Mesodermal cell (in vitro differentiated cells): ENCODE measurements at regions not wholly inside any gene's neighbourhood (a gene's known extent, or its start where the extent isn't known, plus 50 kb on each side); places are given as distances from the start of the nearest gene placed in this dataset.

ENCODE experiments used
- H3K27ac ChIP-seq: 2 replicates; pipeline ENCODE4 v1.7.0; 2013; ENCODE audit warnings: mild to moderate bottlenecking, low read depth, low read length, moderate library complexity; ENCODE audit not compliant: severe bottlenecking
- H3K36me3 ChIP-seq: 2 replicates; pipeline ENCODE4 v1.7.1; 2013; ENCODE audit warnings: mild to moderate bottlenecking, low read length, moderate library complexity; ENCODE audit not compliant: control insufficient read depth, insufficient read depth
- H3K4me1 ChIP-seq: one replicate; pipeline ENCODE4 v1.7.1; 2013; ENCODE audit warnings: mild to moderate bottlenecking, low read length; ENCODE audit not compliant: insufficient read depth, control insufficient read depth, poor library complexity, severe bottlenecking
- H3K4me3 ChIP-seq: 2 replicates; pipeline ENCODE4 v1.7.0; 2013; ENCODE audit warnings: low read length, control low read depth, mild to moderate bottlenecking; ENCODE audit not compliant: insufficient read depth, poor library complexity, severe bottlenecking; ENCODE audit errors: extremely low read depth
- H3K9me3 ChIP-seq: 2 replicates; pipeline ENCODE4 v1.7.1; 2013; ENCODE audit warnings: mild to moderate bottlenecking, low read length, moderate library complexity; ENCODE audit not compliant: control insufficient read depth
- WGBS, 2 experiments: methylation state at CpG; one replicate each; pipeline ENCODE4 v1.1.5; 2013; ENCODE audit warnings: missing lambda C conversion rate in 2 of 2; ENCODE audit not compliant: insufficient coverage in 2 of 2; 5-methylcytosine and 5-hydroxymethylcytosine counted together

- Histone ChIP-seq H3K27ac (no peak overlapping the region), H3K4me1 (no peaks in the 10 kb centered on the region), H3K9me3 (no peaks in the 10 kb centered on the region), H3K4me3 (no peak overlapping the region), H3K36me3 (no peaks in the 10 kb centered on the region)
- WGBS, 2 experiments: 76% methylated on average over 2 of the region's 3 CpGs; no CpG with 5 or more reads in 1 of the 2 experiments
These were observed 417.4 kb downstream of the CETN3 start for GRCh38 chr5:89992201-89992600.

- 77 to 100% methylated on average over 2 of the region's 2 CpGs for WGBS, 2 experiments
These were observed 418.0 kb downstream of the CETN3 start for GRCh38 chr5:89991592-89991991.

GRCh38 chr5:89989776-89990175 is 419.8 kb downstream of the CETN3 start:
- peak overlapping the region; percentile 25 for H3K27ac ChIP-seq
- no peaks in the 10 kb centered on the region for H3K4me1 ChIP-seq

More at GRCh38 chr5:89991592-89991991, 418.0 kb downstream of the CETN3 start:
- H3K4me3 ChIP-seq: no peak overlapping the region
- H3K36me3 ChIP-seq: no peaks in the 10 kb centered on the region
- no peaks in the 10 kb centered on the region for H3K9me3 ChIP-seq
- H3K4me1 ChIP-seq: no peaks in the 10 kb centered on the region
- H3K27ac ChIP-seq: no peak overlapping the region

GRCh38 chr5:89988998-89989655 is 420.4 kb downstream of the CETN3 start:
- H3K27ac ChIP-seq: peak overlapping the region; percentile 44
- H3K4me3 ChIP-seq: no peak overlapping the region
- 83 to 86% methylated on average over 1 to 3 of the region's 5 CpGs for WGBS, 2 experiments
- no peaks in the 10 kb centered on the region for H3K36me3 ChIP-seq
- no peaks in the 10 kb centered on the region for H3K9me3 ChIP-seq
- H3K4me1 ChIP-seq: no peaks in the 10 kb centered on the region

More at GRCh38 chr5:89989776-89990175, 419.8 kb downstream of the CETN3 start:
- Histone ChIP-seq H3K4me3 (no peak overlapping the region), H3K36me3 (no peaks in the 10 kb centered on the region), H3K9me3 (no peaks in the 10 kb centered on the region)

- H3K4me3 ChIP-seq: no peak overlapping the region
- peak overlapping the region; percentile 44 for H3K27ac ChIP-seq
- WGBS, 2 experiments: 80 to 100% methylated on average over 2 of the region's 5 CpGs
- no peaks in the 10 kb centered on the region for H3K9me3 ChIP-seq
- no peaks in the 10 kb centered on the region for H3K4me1 ChIP-seq
- H3K36me3 ChIP-seq: no peaks in the 10 kb centered on the region
These were observed 421.3 kb downstream of the CETN3 start for GRCh38 chr5:89988129-89988810.

- Histone ChIP-seq H3K36me3 (no peaks in the 10 kb centered on the region), H3K27ac (no peak overlapping the region), H3K4me3 (no peak overlapping the region), H3K4me1 (no peaks in the 10 kb centered on the region), H3K9me3 (no peaks in the 10 kb centered on the region)
- WGBS, 2 experiments: 83 to 90% methylated on average over 3 to 5 of the region's 5 CpGs
These were observed 426.3 kb downstream of the CETN3 start for GRCh38 chr5:89983216-89983615.

GRCh38 chr5:89981878-89982773 is 427.4 kb downstream of the CETN3 start:
- Histone ChIP-seq H3K36me3 (no peaks in the 10 kb centered on the region), H3K4me3 (no peak overlapping the region), H3K4me1 (no peaks in the 10 kb centered on the region), H3K27ac (no peak overlapping the region), H3K9me3 (no peaks in the 10 kb centered on the region)
- WGBS, 2 experiments: 85 to 94% methylated on average over 2 of the region's 6 CpGs

GRCh38 chr5:89981021-89981420 is 428.5 kb downstream of the CETN3 start:
- Histone ChIP-seq H3K4me3 (no peak overlapping the region), H3K4me1 (no peaks in the 10 kb centered on the region), H3K36me3 (no peaks in the 10 kb centered on the region), H3K27ac (no peak overlapping the region), H3K9me3 (no peaks in the 10 kb centered on the region)
- 56 to 100% methylated on average over 1 of the region's 2 CpGs for WGBS, 2 experiments

- Histone ChIP-seq H3K36me3 (no peaks in the 10 kb centered on the region), H3K27ac (no peak overlapping the region), H3K4me3 (no peak overlapping the region), H3K9me3 (no peaks in the 10 kb centered on the region), H3K4me1 (no peaks in the 10 kb centered on the region)
- WGBS, 2 experiments: 100% methylated on average over 1 of the region's 2 CpGs; no CpG with 5 or more reads in 1 of the 2 experiments
These were observed 436.0 kb downstream of the CETN3 start for GRCh38 chr5:89973516-89973915.

- Histone ChIP-seq H3K4me1 (no peaks in the 10 kb centered on the region), H3K9me3 (no peaks in the 10 kb centered on the region), H3K36me3 (no peaks in the 10 kb centered on the region), H3K27ac (no peak overlapping the region), H3K4me3 (no peak overlapping the region)
- WGBS, 2 experiments: 89 to 100% methylated on average over 3 of the region's 3 CpGs
These were observed 436.7 kb downstream of the CETN3 start for GRCh38 chr5:89972901-89973300.
